ENCODE measurements at regions not wholly inside any gene's neighbourhood (a gene's known extent, or its start where the extent isn't known, plus 50 kb on each side); places are given as distances from the start of the nearest gene placed in this dataset.

GRCh38 chr11:92596596-92597317, 372.1 kb downstream of the FAT3 start:
- TF ChIP-seq CTCF (IDR thresholded peaks at IDR 0.05; ENCODE audit: borderline replicate concordance, extremely low read depth, low read length, poor library complexity, severe bottlenecking) (no peak), EZH2 (IDR thresholded peaks at IDR 0.05; ENCODE audit: borderline replicate concordance, low read depth, low read length, severe bottlenecking) (no peak)
